NCI-H526 treated with DMSO at 0.1 percent for 48 hours (cell line): ENCODE measurements at regions not wholly inside any gene's neighbourhood (a gene's known extent, or its start where the extent isn't known, plus 50 kb on each side); places are given as distances from the start of the nearest gene placed in this dataset.

Experiments
- DNase-seq: peaks from one replicate; lab custom pipeline; 2025; lab: John Stamatoyannopoulos, UW

DNA sequence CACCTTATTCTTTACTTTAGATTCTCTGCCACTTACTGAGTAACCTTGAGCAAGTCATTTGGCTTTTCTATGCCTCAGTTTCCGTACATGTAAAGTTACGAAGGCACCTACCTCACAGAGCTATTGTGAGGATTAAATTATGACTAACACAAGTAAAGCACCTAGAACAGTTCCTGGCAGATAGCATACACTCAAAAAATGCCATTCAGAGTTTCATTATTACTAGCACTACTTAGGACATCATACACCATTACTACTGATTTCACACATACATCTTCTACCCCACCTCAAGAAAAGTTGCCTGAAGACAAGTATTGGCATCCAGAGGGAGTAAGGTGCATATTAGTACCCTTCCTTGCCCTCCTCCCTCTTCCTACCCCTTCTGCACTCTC, 107.8 kb downstream of the OGFRL1 start:
- no peak for DNase-seq

DNA sequence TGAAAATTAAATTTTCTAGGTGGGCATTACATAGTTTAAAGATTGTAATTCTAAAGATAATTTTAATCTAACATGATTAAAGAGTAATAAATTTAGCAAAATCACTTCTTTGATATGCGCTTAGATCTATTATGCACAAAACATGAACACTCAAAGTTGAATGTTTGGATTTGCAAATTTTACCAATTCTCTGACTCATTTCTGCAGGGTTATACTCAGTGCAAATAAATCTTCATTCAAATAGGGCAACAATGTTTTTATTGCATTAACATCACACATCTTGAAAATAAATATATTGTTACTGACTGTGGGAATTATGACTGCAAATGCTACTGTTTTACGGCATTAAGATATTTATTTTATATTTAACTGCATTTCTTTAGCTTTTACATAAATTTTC, 110.7 kb downstream of the OGFRL1 start:
- DNase-seq = no peak

DNA sequence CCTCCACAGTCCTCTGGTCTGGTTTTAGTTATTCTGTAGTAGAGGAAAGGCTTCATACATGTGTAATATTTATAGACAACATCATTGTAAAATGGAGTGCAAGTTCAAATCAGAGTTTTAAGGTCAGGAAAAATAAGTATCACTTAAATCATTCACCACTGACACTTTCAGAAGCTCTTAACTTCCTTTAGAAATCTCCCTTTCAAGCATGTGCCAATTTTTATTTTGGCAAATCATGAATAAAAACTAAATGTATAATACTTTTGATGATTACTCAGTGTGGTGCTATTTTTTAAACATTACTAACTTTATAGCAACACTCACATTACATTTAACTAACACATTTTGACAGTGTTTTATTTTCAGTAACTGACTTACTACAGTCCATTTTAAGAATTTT, 112.2 kb downstream of the OGFRL1 start:
- DNase-seq = no peak

GRCh38 chr6:71402096-71402495, 113.5 kb downstream of the OGFRL1 start:
- DNase-seq = no peak

GRCh38 chr6:71403422-71404134, 115.0 kb downstream of the OGFRL1 start:
- no peak for DNase-seq

- no peak for DNase-seq
Measured at GRCh38 chr6:71404145-71404966, 115.7 kb downstream of the OGFRL1 start.

DNA sequence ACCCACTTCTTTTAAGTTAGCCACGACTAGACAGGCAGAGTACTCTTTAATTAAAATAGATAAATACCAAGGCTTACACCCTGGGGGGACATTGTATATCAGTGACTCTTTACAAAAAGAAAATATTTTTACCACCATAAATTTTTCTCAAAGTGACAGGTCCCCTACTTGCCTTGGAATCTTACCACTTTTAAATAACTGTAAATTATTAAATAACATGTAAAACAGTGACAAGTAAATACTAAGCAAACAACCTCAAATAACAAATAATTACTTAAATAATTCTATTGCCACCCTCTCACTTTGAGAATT, 116.3 kb downstream of the OGFRL1 start:
- DNase-seq = no peak

DNA sequence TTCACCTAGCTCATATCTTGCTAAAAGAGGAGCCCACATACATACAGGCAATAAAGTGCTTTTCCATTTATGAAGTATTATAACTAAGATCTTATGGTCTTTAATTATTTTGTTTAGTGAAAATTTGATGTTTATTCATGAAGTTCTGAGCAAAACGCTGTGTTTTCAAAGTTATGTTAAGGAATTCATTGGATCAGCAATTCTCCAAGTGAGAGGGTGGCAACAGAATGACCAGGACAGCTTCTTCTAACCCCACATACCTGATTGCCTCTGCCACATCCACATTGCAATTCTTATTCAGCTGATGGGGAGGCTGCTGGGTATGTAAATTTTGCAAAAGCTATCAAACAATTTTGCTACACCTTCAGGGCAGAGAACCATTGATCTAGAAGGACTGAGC, 116.8 kb downstream of the OGFRL1 start:
- no peak for DNase-seq

DNA sequence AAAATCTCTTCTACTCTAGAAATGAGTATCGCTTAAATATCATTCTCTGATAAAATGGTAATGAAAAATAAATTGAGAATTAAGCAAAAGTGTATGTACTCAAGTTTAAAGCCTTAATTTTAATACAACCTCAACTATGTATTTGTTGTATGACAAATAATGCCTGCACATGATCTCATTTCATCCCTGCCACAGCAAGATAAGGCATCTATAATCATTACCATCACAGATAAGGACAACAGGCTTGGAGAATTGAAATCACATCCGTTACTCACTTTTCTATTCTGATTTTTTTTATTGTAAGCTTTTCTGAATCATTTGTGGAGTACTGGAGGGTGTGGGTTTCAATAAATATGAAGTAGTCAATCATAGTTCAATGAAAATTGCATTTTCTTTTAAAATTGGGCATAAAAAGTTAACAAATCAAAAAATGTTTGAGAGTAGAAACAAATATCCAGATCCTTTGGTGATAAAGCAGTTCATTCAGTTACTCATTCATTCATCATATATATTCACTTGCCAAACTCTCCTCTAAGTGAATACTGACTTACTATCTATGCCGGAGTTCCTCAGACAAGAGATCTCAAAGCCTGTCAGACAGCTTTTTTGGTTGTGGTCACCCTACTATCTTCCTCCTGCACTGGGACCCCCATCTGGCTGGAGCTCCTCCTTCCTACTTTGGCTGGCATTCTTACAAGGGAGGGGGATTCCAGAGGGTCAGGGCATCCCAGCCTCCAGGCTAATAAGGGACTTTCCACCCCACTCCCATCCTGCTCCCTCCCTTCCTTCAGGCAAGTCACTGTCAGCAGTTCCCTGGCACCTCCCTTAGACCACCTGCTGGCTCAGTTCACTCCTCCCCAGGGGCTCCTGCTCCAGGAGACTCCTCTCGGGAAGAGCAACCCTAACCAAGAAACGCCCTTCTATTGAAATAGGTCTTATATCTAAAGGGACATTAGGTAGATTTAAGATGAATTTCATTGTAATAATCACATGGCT, 118.6 kb downstream of the OGFRL1 start:
- no peak for DNase-seq

GRCh38 chr6:71408787-71409723, 120.4 kb downstream of the OGFRL1 start:
- no peak for DNase-seq

GRCh38 chr6:71410164-71410566, 121.6 kb downstream of the OGFRL1 start:
- DNase-seq = no peak

- DNase-seq = no peak
Measured at GRCh38 chr6:71410681-71411080, 122.1 kb downstream of the OGFRL1 start.

DNA sequence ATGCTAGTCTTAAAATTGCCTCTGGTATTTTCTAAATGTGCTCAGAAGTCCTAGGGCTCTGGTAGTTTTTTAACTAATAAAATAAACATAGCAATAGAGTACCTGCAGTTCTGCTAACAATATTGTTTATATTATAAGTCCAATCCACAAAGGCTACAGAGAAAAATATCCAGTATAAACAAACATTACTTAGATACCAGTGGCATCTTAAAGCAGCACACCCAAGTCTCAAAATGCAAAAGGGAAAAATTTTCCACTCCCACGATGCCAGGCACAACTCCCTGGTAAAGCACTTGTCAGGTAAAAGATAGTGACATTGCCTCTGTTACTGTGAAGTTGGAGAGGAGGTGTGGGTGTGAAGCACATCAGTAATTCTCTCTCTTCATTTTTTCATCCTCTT, 123.3 kb downstream of the OGFRL1 start:
- DNase-seq = no peak

- no peak for DNase-seq
Measured at GRCh38 chr6:71412559-71413140, 124.0 kb downstream of the OGFRL1 start.

- no peak for DNase-seq
Measured at GRCh38 chr6:71414486-71414885, 125.9 kb downstream of the OGFRL1 start.

DNA sequence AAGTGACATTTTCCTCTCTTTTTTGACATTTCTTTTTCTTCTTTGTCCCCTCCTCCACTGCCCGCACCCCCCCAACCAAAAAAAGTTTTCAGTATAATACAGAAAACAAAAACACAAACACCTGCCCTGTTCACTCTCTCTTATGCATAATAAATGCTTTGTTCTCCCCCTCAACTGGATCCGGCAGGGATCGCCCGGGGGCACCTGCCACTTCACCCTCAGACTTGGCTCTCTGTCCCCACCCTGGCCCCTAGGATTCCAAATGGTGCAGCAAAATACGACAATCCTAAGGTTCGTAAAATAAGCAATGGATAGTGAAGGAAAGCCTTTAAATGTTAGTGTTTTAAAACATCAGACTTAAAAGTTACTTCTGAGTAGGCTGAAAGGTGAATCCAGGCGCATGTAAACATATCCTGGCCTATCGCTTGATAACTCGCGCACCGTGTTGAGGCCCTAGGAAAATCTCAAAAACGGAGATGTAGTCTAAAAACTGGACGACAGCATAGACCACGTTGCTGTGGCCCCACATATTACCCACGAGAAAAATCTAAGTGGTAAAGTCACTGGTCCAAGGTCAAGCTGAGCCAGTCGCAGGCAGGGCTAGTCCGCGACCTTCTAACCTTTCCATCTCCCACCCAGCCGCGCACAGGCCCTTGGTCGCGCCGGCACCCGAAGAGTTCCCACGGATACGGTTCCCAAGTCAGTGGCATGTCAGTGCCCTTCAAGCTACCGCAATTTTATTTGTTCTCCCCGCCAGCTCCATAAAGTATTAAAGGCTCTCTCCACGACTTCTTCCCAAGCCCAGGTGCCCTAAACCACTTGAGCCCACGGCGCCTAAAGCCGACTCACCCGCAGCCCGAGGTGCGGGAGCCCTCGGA, 130.8 kb downstream of the OGFRL1 start:
- DNase-seq = peak; percentile 12

GRCh38 chr6:71420095-71420692, 131.6 kb downstream of the OGFRL1 start:
- DNase-seq = no peak

DNA sequence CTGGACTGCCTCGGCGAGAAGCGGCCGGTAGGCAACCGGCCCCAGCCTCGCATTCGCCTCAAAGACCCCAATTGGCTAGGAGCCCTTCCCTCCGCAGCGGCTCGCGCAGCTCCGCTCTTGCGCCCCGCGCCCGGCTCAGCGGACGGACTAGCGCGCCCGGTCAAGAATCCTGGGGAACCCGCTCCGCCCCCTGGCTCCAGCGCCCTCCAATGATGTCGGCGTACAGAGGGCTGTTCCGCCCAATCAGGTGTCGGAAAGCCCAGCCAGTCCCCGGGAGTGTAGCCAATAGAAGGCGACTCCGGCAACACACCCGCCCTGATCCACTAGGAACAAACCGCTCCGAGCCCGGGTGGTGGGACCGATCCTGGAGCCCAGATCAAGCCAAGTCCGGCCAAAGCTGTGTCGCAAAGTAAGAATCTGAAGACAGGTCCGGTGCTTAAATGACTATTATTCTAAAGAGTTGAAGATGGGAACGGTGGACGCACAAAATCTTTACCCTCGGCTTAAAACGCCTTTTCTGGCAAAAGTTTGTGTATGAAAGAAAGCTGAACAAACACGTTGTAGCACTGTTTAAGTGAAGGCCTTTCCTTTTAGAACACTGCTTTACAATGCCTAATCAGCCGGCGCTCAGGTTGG, 132.2 kb downstream of the OGFRL1 start:
- DNase-seq = peak; percentile 42

DNA sequence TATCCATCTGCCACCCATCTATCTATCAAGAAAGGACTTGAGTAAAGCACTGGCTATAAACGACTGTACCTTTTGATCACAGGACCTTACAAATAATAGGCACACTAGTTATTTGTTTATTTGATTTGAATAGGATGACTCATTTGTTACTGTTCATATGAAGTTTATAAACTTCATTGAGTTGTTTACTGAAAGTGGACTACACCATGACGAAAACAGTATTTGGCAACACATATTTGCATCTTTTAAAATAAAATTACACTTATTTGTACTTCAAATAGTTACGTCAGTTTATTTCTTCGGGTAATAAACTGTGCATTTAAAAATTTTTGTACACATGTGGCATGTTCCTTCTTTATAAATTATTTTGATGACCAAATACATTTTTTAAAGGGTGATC, 133.0 kb downstream of the OGFRL1 start:
- no peak for DNase-seq
